NCI-H2196 (cell line): ENCODE measurements at regions not wholly inside any gene's neighbourhood (a gene's known extent, or its start where the extent isn't known, plus 50 kb on each side); places are given as distances from the start of the nearest gene placed in this dataset.

Experiments
- DNase-seq: peaks from one replicate; lab custom pipeline; 2025; ENCODE audit not compliant: unreplicated experiment; lab: John Stamatoyannopoulos, UW

DNA sequence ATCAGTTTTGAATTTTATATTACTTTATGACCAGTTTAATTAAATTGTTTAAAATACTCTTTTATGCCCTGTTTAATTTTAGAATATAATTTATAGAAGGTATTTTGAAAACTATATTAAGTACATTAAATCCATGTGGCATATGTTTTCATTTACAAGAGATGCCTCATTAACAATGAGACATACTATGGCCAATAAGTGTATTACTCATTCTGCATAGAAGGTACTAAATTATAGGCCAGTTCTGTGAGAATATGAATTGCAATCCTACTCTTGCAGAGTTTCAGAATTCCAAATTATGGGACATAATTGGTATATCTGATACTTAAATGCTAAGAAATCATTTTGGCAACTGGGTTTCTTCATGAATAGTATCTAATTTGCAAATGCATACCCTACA lies 951.1 kb downstream of the FAT4 start:
- DNase-seq = no peak

DNA sequence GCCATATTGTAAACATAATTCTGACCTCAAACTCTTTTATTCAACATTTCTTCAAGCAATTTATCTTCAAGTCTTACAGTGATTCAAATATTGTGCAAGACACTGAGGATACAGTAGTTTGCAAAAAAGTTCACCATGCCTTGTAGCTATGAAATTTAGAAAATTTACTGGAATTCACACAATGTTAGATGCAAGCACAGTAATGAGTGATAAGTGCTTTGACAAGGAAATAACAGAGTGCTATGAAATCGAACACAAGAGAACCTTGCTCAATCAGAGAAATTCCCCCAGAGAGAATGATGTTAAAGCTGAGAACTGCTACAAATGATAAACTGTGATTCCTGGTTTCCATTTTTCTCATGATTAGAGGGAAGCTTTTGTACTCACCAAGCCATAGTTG lies 952.9 kb downstream of the FAT4 start:
- DNase-seq = no peak

DNA sequence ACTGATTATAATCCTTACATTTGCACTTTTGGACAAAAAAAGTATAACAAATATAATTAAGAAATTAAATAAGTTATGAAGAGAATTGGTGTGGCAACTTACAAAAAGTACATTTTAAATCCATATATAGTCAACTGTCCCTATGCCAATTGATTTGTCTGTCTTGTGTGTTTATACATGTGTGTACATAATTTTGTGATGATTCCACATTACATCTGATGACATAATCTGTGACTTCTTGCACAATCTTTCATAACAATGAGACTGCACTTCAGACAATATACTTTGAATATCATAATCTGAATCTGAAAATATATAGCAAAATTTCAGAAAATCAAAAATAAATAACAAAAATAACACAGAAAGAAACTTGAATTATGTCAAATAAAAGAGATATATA lies 953.4 kb downstream of the FAT4 start:
- no peak for DNase-seq

DNA sequence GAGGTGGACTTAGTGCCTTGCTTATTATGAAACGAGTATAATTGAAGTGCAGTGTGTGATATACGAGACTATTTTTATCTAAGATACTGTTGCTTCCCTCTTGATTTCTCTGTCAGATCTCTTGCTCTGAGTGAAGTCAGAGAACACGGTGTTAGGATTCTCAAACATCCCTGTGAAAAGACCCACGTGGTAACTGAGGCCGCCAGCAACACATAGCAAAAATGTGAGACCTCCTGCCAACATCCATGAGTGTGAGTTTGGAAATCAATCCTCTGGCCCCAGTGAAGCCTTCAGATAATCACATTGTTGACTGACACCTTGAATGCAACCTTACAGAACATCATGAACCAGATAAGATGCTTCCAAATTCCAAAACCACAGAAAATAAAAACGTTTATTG lies 954.4 kb downstream of the FAT4 start:
- no peak for DNase-seq

DNA sequence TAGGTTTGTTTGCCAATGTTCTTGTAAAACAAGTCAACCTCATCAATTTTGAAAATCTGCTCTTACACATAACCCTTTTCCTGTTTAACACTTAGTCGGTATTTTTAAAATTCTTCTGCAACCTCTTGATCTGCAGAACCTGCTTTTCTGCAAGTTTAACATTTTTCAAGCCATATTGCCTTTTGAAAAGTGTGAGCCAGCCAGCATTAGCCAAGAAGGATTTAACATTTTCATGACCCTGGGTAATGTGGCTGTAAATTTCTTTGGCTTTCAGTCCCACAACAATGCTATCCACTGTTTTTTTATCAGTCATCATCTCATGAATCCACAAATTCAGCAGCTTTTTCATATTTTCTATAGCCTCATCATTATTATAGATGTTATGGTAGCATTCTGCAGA lies 956.5 kb downstream of the FAT4 start:
- DNase-seq = no peak

DNA sequence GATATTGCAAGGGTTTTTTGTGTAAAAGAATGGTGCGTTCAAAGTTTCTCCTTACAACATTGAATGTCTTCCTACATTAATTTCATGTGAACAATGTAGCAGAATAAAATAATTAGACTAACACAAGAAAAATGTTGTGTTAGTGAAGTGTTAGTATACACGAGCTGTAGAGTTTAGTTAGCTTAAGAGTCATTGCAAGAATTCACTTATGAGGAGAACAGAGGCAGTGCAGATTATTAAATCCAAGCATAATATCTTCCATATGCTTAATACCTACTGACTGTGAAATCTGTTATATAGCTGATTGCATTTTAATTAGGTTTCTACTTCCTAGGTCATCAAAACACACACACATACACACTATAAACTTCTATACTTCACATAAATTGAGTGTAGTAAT lies 959.0 kb downstream of the FAT4 start:
- no peak for DNase-seq

DNA sequence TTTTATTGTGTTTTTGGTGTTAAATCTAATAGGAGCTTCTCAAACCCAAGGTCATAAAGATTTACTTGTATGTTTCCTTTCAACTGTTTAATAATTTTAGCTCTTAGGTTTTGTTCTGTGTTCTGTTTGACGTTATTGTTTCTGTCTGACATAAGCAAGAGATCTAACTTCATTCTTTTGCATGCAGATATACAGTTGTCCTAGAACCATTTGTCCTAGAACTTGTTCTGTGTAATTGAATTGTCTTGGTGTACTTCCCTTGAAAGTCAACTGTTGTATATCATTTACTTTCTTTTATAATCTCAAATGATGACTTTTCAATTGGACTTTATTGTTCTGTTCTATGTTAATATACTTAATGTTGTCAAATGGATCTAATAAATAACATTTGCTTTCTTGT lies 977.1 kb downstream of the FAT4 start:
- no peak for DNase-seq

DNA sequence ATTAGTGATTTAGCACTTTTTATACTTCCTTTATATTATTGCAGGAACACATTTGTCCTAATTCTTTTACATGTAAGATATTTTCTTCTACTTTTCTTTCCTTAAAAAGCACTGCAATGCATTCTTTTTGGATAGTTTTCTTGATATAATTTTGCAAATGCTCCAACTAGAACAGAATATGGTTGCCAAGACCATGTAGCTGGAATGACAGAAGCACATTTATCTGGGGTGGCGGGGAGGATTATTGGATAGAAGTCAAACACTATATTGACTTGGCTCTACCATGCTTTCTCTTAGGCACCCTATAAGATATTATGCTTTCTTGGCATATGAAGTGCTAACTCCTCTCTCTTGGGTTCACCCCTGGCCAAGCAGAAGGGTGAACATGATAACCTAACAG lies 983.5 kb downstream of the FAT4 start:
- no peak for DNase-seq

DNA sequence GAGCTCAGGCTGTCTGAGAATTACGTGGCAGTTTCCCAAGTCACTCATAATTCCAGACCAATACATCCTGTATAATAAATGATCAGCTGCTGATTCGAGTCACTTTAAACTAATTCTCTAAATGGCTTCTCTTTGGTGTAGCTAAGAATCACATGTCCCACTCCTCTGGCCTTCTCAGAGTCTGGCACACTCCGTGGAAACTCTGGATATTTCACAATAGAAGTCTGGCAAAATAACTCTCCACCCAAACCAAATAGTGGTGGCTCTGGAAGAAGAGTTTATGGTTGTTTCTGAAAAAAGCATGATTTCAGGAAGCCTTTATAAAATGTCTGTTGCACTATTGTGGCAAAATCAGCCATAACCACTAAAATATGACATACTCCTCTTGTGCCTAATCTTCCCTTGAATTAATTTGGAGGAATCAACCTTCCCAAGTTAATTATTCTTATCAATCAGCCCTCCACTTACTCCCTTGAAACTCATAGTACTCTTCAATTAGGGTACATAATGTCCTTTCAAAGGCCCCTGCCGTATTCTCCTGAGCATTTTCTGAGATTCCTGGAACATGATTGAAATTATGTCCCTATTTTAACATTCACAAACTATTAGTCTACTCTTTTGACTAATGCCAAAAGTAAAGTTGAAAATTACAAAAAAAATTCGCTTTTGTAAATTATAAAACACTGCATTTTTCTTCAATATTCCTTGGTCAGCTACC lies 991.6 kb downstream of the FAT4 start:
- no peak for DNase-seq

DNA sequence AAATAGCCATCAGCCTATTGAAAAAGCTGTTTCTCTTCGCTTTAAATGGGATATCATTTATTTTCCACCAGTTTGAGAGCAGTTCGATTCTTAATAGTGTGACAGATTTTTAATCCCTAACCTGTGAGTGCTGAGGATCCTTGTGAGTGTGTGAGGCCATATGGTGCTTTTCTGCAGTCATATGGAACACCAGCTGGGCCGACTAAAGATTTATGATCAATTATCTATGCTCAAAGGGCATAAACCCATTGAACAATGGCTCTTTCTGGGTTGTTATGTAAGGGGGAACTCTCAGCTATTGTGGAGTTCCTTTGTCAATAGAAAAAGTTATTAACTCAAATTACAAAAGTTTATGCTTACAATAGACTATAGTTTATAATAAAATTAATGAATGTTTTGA lies 1003.6 kb downstream of the FAT4 start:
- no peak for DNase-seq

DNA sequence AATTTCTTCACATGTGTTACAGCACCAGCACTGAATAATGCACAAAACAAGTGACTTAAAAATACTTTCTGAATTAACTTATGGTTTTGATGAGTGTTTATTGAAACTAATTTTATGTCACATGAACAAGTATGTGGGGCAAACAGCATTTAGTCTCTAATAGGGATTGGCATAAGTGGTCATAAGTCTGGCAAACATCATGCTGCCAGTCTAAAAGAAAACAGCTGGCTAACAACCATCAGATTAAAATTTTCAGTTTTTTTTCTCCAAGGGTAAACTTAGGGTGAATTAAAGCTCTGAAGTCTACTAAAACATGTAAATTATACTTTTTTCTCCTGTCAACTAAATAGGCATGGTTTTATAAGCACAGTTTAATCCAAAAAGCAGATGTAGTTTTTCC lies 1014.2 kb downstream of the FAT4 start:
- DNase-seq = no peak

DNA sequence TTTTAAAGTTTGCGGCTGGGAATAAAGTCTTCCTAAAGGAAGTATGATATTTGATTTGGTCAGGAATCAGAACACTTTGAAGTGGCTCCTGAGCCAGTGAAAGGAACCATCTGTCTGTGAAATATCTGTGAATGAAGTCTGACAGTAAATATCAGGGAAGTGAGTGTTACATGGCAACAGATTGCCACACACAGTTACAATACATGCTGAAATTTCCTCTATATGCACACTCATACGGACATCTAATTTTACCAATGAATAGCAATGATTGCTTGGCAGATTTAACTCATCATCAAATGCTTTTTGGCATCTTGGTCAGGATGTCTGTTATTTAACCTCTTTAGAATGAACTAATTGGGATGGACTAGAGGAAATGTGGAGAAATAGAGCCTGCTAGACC lies 1023.8 kb downstream of the FAT4 start:
- no peak for DNase-seq

DNA sequence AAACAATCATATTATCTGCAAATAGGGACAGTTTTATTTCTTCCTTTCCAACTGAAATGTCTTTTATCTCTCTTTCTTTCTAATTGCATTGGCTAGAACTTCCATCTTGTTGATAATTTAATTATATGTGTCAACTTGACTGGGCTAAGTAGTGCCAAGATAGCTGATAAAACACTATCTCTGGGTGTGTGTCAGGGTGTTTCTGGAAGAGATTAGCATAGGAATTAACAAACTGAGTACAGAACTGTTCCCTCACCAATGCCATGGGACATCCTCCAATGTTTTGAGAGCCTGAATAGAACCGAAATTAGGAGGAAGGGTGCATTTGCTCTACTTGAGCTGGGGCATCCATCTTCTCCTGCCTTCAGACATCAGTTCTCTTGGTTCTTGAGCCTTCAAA lies 1027.2 kb downstream of the FAT4 start:
- no peak for DNase-seq

DNA sequence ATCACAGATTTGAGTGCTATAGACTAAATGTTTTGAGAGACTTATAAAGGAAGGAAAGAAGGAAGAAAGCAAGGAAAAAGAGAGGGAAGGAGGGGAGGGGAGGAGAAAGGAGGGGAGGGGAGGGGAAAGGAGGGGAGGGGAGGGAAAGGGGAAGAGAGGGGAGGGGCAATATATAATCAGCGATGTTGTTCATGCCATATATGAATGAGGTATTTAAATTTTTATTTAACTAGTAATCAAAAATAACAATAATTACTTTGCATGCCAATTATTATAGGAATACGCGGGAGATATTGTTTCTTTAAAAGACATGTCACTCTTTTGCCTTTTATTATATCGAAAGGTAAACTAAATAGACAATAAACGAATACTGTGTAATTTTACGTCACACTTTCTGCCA lies 1029.7 kb downstream of the FAT4 start:
- no peak for DNase-seq

DNA sequence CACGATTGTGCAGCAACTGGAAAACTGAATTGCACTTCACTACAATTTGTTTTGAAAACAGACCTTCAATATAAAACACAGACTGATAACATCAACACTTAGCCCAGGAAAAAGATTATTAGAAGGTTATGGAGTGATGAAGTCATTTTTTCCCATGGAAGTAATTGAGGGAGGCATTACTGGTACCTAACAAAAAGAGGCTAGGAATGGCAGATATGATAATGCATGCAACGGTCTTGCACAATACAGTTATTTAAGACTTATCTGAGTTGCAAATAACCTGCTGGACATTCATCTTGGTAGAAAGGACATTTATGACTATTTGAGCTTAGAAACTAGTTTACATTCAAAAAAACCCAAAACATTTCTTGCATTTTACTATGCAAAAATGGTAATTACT lies 1031.9 kb downstream of the FAT4 start:
- DNase-seq = no peak

DNA sequence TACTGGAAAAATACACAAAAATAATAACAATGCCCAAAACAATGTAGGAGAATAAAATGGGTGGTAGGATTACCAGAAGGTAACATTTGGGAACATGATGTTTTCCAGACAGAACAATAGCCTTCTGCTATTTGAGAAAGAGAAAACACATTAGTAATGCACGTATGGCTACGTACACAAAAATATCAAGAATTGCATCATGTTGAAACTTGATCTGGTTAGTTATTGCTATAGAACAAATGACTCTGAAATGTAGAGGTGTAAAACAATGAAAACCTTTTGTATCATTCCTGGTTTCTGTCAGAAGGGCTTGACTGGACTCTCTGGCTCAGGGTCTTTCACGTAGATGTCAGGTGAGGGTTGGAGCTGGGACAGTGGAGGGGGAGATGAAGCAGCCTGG lies 1040.0 kb downstream of the FAT4 start:
- DNase-seq = no peak

DNA sequence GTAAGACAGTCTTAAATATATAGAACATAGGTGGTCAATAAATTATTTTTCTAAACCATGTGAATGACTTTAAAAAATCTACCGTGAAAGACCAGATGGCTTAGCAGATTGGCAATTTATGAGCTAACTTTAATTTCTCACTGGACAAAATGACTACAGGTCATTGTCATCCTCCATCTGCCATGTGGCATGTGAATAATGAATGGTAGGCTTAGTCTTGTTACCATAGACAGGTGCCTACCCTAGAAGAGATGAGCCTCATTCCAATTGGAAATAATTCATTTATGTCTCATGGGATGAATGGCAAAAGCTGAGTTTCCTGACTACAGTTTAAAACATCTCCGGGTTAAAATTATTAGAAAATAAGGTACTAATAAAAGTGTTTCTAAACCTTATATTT lies 1043.3 kb downstream of the FAT4 start:
- DNase-seq = no peak

DNA sequence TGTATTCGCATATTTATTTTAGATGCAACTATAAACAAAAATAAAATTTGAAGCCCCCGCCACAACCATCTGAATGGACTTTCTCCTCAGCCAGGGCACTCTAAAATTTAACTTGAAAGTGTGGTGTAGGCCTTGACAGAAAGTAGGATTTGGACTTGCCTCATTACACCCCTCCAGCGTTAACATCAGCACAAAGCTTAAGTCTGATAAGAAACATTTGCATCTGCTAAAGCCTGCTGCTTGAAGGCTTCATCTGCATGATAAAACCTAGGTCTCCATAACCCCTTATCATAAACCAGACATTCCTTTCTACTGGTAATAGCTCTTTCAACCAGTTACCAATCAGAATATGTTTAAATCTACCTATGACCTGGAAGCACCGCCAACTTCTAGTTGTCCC lies 1046.5 kb downstream of the FAT4 start:
- no peak for DNase-seq

DNA sequence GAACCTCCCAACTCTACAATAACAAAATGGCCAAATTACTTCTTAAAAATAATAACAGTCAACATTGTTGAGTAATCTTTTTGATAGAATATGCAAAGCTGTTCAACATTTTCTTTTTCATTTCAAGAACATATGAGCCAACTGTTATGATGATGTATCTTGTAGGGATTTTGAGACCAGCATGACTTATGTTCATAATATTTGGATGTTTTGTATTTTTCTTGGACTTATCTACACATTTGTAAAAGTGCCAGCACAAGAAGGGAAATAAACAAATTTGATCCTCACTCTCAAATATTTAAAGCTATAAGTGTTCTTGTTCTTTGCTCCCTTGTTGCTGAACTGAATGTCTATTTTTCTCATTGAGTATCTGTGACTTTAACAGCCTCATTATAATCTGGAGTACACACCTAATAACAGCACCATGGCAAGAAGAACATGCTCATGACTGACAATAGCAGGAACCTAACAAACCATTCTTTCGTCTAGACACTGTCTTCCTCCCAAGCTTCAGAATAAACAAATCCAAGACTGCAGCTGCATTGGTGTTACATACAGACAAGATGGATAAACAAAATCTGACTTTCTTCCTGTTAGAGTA lies 1049.7 kb downstream of the FAT4 start:
- no peak for DNase-seq

DNA sequence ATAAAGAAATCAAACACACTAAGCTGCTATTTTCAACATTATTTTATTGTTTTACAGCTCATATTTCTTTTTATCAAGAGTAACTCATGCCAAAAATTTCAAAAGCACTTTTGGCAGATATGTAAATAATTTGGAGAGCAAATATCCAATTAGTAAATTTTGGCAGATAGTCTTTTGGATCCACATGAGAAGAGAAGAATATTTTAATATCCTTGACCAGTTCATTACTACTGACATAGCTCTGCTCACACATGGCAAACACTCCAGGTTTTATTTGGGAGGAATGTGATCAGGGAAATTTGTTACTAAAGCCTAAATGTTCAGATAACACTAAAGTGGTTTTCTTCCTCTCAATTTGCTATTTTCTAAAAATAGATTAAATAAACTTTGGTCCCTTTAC lies 1054.3 kb downstream of the FAT4 start:
- DNase-seq = no peak

DNA sequence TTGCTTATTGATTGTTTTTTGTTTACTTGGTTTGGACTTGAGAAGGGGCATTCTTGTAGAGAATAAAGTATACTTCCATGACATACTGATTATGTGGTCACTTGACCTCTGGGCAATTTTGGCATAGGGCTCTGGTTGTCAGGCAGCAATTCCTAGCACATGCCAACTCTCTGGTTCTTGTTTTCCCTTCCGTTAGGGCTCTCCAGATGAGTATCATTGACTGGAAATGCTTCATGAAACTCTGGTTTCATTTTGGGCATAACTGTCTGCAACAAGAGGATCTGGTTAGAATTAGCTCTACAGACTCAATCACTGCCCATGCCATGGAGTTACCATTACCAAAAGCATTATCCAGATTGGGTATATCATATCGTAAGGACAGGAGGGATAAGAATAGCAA lies 1057.9 kb downstream of the FAT4 start:
- DNase-seq = no peak

DNA sequence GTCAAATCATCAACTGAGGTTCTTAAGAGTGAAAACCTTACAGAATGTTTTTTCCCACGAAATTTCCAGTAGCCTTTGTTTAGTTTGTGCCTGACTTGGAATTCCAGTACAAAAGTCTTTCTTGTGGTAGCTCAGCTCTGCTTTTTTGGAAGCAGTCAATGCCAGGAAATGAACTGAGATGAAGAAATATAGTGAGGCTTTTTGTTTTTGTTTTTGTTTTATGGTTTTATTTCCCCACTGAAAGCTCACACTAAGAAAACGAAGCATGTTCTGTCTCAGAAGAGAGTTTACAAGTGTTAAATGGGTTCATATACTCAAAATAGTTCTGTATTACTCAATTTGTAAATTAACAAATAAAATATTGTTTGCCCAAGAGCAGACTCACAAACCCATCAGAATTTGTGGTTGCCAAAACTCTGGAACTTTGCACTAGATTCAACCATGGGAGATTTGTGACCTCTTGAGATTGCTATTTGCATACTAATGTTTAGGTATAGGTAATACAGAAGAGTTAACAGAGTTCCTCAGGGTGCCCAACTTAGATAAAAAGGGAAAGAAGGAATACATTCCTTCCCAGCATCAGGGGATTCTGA lies 1060.8 kb downstream of the FAT4 start:
- DNase-seq = no peak

DNA sequence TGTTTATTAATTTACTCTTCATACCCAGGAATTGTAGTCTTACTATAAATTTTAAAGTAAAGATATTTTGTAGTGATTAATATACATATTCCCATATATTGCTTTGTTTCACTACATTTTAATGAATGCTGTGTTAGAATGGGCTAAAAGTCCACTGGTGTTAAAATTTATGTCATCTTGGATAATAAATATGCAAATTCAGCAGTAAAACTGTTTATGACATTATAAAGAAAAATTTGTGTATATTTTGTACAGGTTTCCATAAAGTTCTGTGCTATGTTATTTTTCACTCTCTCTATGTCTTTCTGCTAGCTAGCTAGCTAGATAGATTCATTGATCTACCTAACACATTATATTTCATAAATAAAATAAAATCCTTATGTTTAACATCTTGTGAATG lies 1071.2 kb downstream of the FAT4 start:
- no peak for DNase-seq
